ENCODE measurements at regions not wholly inside any gene's neighbourhood (a gene's known extent, or its start where the extent isn't known, plus 50 kb on each side); places are given as distances from the start of the nearest gene placed in this dataset.
"Not testable (repeated sequence)": the region's sequence is repeated elsewhere in the genome, so short reads cannot be mapped to it uniquely, and the experiment has no call there.

DNA sequence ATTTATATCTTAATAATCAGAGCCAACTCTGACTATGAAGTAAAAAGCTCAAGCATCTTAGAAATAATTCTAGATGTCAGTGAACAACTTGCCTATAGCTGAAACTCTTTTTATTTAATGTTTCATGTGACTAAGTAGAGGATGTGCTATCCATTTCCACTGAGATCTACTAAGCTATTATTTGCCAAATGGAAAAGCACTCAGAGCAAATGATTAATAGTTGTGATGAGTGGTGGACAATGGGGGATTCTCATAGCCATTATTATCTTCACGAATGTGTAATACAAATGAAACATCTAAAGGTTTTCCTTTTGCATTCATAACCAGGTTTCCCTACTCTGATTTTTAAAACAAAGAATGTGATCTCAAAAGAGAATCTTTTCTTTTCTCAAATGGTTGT is 126.6 kb upstream of the GNAI1 start:
- no peak for ATAC-seq (ENCODE audit: insufficient number of reproducible peaks, low FRiP score, low read depth)
- Histone ChIP-seq H3K36me3 (no peaks in the 10 kb centered on the region), H3K27ac (no peak overlapping the region), H3K4me1 (ENCODE audit: control insufficient read depth in 1 of 2, low read depth in 2 of 2) (no peaks in the 10 kb centered on the region), H3K9me3 (no peaks in the 10 kb centered on the region), H3K4me3 (no peak overlapping the region), H3K27me3 (replicated peaks; ENCODE audit: insufficient read depth) (no peaks in the 10 kb centered on the region)
- no peak for DNase-seq (ENCODE audit: low spot score)
- TF ChIP-seq, protein P1, sequence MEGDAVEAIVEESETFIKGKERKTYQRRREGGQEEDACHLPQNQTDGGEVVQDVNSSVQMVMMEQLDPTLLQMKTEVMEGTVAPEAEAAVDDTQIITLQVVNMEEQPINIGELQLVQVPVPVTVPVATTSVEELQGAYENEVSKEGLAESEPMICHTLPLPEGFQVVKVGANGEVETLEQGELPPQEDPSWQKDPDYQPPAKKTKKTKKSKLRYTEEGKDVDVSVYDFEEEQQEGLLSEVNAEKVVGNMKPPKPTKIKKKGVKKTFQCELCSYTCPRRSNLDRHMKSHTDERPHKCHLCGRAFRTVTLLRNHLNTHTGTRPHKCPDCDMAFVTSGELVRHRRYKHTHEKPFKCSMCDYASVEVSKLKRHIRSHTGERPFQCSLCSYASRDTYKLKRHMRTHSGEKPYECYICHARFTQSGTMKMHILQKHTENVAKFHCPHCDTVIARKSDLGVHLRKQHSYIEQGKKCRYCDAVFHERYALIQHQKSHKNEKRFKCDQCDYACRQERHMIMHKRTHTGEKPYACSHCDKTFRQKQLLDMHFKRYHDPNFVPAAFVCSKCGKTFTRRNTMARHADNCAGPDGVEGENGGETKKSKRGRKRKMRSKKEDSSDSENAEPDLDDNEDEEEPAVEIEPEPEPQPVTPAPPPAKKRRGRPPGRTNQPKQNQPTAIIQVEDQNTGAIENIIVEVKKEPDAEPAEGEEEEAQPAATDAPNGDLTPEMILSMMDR (IDR thresholded peaks at IDR 0.05), result no peak

DNA sequence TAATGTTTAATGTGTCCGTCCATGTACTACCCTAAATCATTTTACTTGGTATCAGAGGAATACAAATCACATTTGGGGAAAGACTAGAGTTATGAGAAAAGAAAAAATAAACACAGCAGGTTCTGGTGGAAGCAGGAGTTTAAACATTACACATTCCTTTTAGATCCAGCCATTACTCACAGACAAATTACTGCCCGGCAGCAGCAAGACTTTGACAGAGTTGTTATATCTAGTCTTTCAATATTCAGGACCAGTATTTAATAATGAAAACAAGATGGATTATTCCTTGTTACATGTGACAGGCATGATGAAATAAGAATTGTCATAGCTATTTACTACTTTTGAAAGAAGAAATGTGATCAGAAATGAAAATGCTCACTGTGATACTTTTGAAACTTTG is 131.8 kb upstream of the GNAI1 start:
- Histone ChIP-seq H3K27me3 (replicated peaks; ENCODE audit: insufficient read depth) (no peaks in the 10 kb centered on the region), H3K27ac (no peak overlapping the region), H3K4me1 (ENCODE audit: control insufficient read depth in 1 of 2, low read depth in 2 of 2) (no peaks in the 10 kb centered on the region), H3K4me3 (no peak overlapping the region), H3K9me3 (no peaks in the 10 kb centered on the region), H3K36me3 (no peaks in the 10 kb centered on the region)
- ATAC-seq (ENCODE audit: insufficient number of reproducible peaks, low FRiP score, low read depth) (no peak), DNase-seq (ENCODE audit: low spot score) (no peak)
- TF ChIP-seq, protein P1 (IDR thresholded peaks at IDR 0.05), result no peak

DNA sequence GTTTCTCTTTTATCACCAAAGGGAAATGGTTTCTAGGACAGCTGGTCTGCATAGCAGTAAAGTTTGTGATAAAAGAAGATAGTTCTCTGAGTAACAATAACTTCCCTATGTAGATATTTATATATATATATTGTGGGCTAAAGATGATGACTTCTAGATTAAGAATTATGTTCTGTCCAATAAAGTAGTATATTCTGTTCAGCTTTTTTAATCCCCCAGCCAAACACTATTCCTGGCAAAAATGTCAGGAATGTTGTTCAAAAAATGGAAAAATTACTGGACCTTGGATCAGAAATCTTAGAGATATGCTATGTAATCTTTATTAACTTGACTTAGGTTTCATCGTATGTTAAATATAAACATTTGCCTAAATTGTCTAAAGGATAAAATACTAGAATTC is 136.3 kb upstream of the GNAI1 start:
- H3K9me3 ChIP-seq, result no peaks in the 10 kb centered on the region
- ATAC-seq (ENCODE audit: insufficient number of reproducible peaks, low FRiP score, low read depth) (no peak), DNase-seq (ENCODE audit: low spot score) (no peak)
- no peak overlapping the region for H3K27ac ChIP-seq
- no peak overlapping the region for H3K4me3 ChIP-seq
- H3K36me3 ChIP-seq, result no peaks in the 10 kb centered on the region
- H3K27me3 ChIP-seq (replicated peaks; ENCODE audit: insufficient read depth), result no peaks in the 10 kb centered on the region
- H3K4me1 ChIP-seq (ENCODE audit: control insufficient read depth in 1 of 2, low read depth in 2 of 2), result no peaks in the 10 kb centered on the region
- TF ChIP-seq, protein P1 (IDR thresholded peaks at IDR 0.05), result no peak

DNA sequence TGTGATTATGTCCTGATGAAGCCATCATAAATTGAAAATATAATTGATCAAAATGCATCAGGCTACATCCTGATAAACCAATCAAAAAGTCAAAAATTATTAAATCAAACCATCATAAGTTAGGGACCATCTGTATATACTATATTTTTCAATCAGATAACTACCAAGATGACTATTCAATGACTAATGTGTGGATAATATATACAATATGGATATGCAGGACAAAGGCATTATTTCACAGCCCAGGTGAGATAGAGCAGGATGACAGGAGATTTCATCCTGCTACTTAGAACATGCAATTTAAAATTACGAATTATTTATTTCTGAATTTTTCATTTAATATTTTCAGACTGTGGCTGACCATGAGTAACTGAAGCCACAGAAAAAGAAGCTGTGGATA is 137.3 kb upstream of the GNAI1 start:
- no peak overlapping the region for H3K27ac ChIP-seq
- H3K36me3 ChIP-seq, result no peaks in the 10 kb centered on the region
- H3K9me3 ChIP-seq, result no peaks in the 10 kb centered on the region
- no peak overlapping the region for H3K4me3 ChIP-seq
- no peaks in the 10 kb centered on the region for H3K4me1 ChIP-seq (ENCODE audit: control insufficient read depth in 1 of 2, low read depth in 2 of 2)
- no peaks in the 10 kb centered on the region for H3K27me3 ChIP-seq (replicated peaks; ENCODE audit: insufficient read depth)
- ATAC-seq (ENCODE audit: insufficient number of reproducible peaks, low FRiP score, low read depth), result no peak
- TF ChIP-seq, protein P1 (IDR thresholded peaks at IDR 0.05), result no peak
- no peak for DNase-seq (ENCODE audit: low spot score)

DNA sequence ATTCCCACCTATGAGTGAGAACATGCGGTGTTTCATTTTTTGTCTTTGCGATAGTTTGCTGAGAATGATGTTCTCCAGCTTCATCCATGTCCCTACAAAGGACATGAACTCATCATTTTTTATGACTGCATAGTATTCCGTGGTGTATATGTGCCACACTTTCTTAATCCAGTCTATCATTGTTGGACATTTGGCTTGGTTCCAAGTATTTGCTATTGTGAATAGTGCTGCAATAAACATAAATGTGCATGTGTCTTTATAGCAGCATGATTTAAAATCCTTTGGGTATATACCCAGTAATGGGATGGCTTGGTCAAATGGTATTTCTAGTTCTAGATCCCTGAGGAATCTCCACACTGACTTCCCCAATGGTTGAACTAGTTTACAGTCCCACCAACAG is 138.9 kb upstream of the GNAI1 start:
- not testable (repeated sequence) for DNase-seq (ENCODE audit: low spot score); H3K4me1 ChIP-seq (ENCODE audit: control insufficient read depth in 1 of 2, low read depth in 2 of 2); H3K36me3 ChIP-seq; ATAC-seq (ENCODE audit: insufficient number of reproducible peaks, low FRiP score, low read depth); H3K9me3 ChIP-seq; H3K27ac ChIP-seq; H3K4me3 ChIP-seq; H3K27me3 ChIP-seq (replicated peaks; ENCODE audit: insufficient read depth)

DNA sequence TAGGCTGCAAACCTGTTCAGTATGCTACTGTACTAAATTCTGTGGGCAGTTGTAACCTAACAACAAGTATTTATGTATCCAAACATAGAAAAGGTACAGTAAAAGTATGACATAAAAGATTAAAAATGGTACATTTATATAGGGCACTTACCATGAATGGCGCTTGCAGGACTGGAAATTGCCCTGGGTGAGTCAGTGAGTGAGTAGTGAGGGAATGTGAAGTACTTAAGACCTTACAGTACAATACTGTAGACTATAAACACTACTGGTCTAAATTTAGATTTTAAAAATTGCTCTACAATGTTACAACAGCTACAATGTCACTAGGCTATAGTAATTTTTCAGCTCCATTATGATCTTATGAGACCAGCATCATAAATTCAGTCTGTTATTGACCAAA is 146.0 kb upstream of the GNAI1 start:
- Histone ChIP-seq H3K36me3 (no peaks in the 10 kb centered on the region), H3K27ac (no peak overlapping the region), H3K27me3 (replicated peaks; ENCODE audit: insufficient read depth) (no peaks in the 10 kb centered on the region), H3K9me3 (no peaks in the 10 kb centered on the region), H3K4me1 (ENCODE audit: control insufficient read depth in 1 of 2, low read depth in 2 of 2) (no peaks in the 10 kb centered on the region), H3K4me3 (no peak overlapping the region)
- no peak for DNase-seq (ENCODE audit: low spot score)
- TF ChIP-seq, protein P1 (IDR thresholded peaks at IDR 0.05), result no peak
- ATAC-seq (ENCODE audit: insufficient number of reproducible peaks, low FRiP score, low read depth), result no peak

Data from thoracic aorta (tissue), 2 donors.